LNCaP clone FGC (cell line): ENCODE measurements at regions not wholly inside any gene's neighbourhood (a gene's known extent, or its start where the extent isn't known, plus 50 kb on each side); places are given as distances from the start of the nearest gene placed in this dataset.

Experiments
- DNase-seq: peaks from one replicate; pipeline ENCODE4 v3.0.0-alpha.2; 2011; ENCODE audit warnings: low read depth
- H3K4me3 ChIP-seq: 2 replicates; pipeline ENCODE4 v1.5.1; 2011; ENCODE audit warnings: mild to moderate bottlenecking, low read depth, low read length, control low read depth
- CTCF ChIP-seq: IDR thresholded peaks from 2 replicates; pipeline ENCODE4 v1.5.1; 2012; ENCODE audit warnings: mild to moderate bottlenecking; ENCODE audit not compliant: control insufficient read depth, insufficient read depth; ENCODE audit errors: extremely low read depth

GRCh38 chr1:66445492-66446181 lies 88.3 kb upstream of the SGIP1 start:
- DNase-seq = no peak
- TF ChIP-seq CTCF = no peak
- no peak overlapping the region for H3K4me3 ChIP-seq

- H3K4me3 ChIP-seq = no peak overlapping the region
- DNase-seq = peak; percentile 36
- peak; percentile 78 for TF ChIP-seq CTCF
These were observed 87.5 kb upstream of the SGIP1 start for GRCh38 chr1:66446261-66447001.

GRCh38 chr1:66450043-66450514 lies 83.9 kb upstream of the SGIP1 start:
- H3K4me3 ChIP-seq = no peak overlapping the region
- DNase-seq = no peak
- no peak for TF ChIP-seq CTCF

GRCh38 chr1:66450847-66451246 lies 83.1 kb upstream of the SGIP1 start:
- no peak for DNase-seq
- H3K4me3 ChIP-seq = no peak overlapping the region
- no peak for TF ChIP-seq CTCF

- peak; percentile 83 for DNase-seq
- no peak overlapping the region for H3K4me3 ChIP-seq
- TF ChIP-seq CTCF = peak; percentile 56
These were observed 81.8 kb upstream of the SGIP1 start for GRCh38 chr1:66452162-66452561.

GRCh38 chr1:66452982-66453381 lies 81.0 kb upstream of the SGIP1 start:
- no peak overlapping the region for H3K4me3 ChIP-seq
- DNase-seq = no peak
- TF ChIP-seq CTCF = no peak
